Skin epidermis (tissue), 12 donors: ENCODE measurements at regions not wholly inside any gene's neighbourhood (a gene's known extent, or its start where the extent isn't known, plus 50 kb on each side); places are given as distances from the start of the nearest gene placed in this dataset.

Source experiments
- H3K27ac ChIP-seq, 21 experiments: fragments of 200-600 bp; sonication (generic) in 11 of 21; one replicate each; pipeline ENCODE4 v1.5.0; 2020; ENCODE audit warnings: mild to moderate bottlenecking in 3 of 21, inconsistent platforms in 2 of 21, moderate library complexity in 2 of 21
- H3K4me3 ChIP-seq, 7 experiments: fragments of 200-600 bp; sonication (generic) in 2 of 7; one replicate each; pipeline ENCODE4 v1.5.0; 2020; ENCODE audit warnings: inconsistent platforms in 2 of 7, mild to moderate bottlenecking in 2 of 7, moderate library complexity in 1 of 7

DNA sequence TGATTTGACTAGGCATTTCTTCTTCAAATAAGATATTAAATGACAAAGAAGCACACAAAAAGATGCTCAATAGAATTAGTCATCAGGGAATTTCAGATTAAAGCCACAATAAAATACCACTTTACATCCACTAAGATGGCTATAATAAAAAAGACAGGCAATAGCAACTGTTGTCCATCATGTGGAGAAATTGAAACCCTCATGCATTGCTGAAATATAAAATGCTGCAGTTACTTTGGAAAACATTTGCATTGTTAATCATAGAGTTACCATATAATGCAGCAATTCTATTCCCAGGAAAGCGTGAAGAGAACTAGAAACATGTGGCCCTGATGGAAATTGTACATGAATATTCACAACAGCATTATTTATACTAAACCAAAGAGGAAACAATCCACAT, 605.5 kb upstream of the SLITRK1 start:
- Histone ChIP-seq H3K4me3 (no peak overlapping the region), H3K27ac (no peak overlapping the region)

DNA sequence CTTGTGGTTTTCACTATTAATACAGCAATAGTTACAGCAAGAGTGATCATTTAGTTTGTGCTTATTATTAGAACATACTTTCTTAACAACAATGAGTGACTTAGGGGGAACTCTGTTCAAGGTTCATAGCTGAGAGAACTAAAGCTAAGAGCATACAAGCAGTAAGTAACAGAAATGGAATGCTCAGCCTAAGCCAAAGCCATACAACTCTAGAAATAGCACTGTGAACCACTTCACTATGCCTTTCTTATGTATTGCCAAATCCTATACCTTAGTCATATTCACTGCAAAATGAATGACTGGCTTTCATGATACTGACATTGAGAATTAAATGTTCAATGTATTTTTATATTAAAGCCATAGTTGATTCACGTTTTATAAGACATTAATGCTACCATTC, 599.7 kb upstream of the SLITRK1 start:
- no peak overlapping the region for H3K4me3 ChIP-seq

DNA sequence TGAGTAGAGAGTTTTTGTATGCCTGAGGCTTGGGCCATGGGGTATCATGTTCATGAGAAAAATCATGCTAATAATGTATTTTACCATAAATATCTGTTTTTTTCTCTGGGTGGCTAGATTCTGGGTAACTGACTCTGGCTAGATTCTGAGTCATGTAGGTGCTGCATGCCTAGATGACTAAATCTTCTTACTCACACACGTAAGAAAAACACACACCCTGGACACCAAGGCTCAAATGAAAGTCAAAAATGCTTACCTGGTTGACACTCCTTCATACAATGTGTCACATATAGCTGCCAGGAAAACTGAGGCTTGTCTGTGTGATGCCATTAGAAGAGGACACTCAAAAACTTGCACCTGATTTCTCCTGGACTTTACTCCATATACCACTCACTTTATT, 597.4 kb upstream of the SLITRK1 start:
- Histone ChIP-seq H3K27ac (no peak overlapping the region), H3K4me3 (no peak overlapping the region)

More for the DNA sequence above, 599.7 kb upstream of the SLITRK1 start:
- no peak overlapping the region for H3K27ac ChIP-seq

DNA sequence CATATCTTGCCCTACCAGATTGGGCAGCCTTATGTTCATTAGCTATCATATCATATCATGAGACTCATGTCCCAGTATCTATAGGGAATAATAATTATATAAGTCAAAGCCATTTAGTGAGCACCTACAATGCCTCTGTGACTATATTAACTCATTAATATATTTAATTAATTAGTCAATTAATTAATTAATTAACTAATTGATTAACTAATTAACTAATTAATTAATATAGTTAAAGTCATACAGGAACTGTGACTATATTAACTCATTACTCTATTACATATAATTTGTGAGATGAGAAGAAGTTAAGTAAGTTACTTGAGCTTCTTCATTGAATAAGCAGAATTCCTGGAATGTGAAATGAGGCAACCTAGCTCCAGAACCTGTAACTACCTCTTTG, 588.3 kb upstream of the SLITRK1 start:
- H3K27ac ChIP-seq, result no peak overlapping the region
- no peak overlapping the region for H3K4me3 ChIP-seq

DNA sequence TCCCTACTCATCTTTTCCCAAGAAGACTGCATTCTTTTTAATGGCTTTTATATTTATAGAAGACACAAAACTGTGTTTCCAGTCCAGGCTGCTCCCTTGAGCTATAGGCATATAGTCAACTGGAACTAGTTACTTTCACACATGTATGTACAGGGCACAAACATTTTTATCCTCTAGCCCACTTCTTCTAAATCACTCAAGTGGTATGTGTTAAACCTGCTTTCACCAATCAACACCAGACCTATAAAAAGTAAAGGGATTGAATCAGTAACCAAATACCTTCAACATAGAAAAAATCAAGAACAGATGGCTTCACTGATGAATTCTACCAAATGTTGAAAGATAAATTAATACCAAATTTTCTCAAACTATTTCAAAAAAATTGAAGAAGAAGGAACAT, 584.2 kb upstream of the SLITRK1 start:
- H3K4me3 ChIP-seq, result no peak overlapping the region
- no peak overlapping the region for H3K27ac ChIP-seq

DNA sequence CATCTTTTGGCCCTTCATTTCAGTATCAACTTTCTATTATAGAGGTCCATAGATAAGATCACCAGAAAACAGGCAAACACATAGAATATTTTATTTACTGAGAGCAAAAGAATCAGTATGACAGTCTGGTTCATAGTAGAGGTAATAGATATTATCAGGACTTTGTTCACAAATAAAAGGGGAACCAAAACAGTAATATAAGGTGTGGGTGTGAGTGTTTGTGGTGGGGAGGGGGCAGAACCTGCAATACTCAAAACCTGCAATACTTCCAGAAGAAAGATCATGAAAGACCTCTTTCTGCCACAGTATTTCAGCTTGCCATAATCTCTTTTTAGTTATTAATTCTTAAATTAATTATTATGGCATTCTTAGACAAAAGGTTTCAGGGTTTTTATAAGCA, 578.7 kb upstream of the SLITRK1 start:
- H3K27ac ChIP-seq, result no peak overlapping the region
- H3K4me3 ChIP-seq, result no peak overlapping the region

DNA sequence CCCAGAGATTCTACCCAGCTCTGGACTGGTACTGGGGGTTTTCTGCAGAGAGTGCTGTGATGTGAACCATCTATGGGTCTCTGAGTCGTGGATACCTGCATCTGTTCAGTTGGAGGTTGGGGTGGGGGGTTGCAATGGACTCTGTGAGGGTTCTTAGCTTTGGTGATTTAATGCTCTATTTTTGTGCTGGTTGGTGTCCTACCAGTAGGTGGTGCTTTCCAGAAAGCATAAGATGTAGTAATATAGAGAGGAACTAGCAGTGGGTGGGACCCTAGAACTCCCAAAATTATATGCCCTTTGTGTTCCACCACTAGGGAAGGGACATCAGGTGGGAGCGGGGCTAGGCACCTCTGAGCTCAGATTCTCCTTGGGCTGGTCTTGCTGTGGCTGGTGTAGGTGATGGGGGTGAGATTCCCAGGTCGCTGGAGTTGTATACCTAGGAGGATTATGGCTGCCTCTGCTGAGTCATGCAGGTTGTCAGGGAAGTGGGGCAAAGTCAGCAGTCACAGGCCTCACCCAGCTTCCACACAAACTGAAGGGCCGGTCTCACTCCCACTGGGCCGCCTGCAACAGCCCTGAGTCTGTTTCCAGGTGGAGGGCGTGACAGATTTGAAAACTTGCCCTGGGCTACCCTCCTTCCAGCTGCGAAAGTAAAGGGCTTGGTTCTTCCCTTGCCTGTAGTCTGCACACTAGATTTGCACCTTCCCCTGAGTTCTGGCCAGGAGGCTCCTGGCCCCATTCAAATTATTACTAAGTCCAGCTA, 573.0 kb upstream of the SLITRK1 start:
- Histone ChIP-seq H3K27ac (no peak overlapping the region), H3K4me3 (no peak overlapping the region)

DNA sequence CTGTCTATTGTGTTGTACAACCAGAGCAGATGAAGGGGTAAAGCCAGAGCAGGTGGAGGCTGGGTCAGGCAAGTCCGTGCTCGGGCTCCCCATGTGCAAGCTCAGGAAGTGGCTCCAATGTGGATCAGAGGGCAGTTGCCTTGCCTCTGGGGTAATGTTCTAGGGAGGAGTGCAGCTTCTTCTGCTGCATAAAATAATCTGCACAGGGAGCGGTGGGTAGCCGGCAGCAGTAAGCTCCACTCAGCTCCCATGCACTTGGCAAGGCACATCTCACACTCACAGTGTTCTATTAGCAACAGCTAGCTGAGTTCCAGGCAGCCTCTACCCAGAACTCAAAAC, 565.3 kb upstream of the SLITRK1 start:
- Histone ChIP-seq H3K4me3 (no peak overlapping the region), H3K27ac (no peak overlapping the region)

DNA sequence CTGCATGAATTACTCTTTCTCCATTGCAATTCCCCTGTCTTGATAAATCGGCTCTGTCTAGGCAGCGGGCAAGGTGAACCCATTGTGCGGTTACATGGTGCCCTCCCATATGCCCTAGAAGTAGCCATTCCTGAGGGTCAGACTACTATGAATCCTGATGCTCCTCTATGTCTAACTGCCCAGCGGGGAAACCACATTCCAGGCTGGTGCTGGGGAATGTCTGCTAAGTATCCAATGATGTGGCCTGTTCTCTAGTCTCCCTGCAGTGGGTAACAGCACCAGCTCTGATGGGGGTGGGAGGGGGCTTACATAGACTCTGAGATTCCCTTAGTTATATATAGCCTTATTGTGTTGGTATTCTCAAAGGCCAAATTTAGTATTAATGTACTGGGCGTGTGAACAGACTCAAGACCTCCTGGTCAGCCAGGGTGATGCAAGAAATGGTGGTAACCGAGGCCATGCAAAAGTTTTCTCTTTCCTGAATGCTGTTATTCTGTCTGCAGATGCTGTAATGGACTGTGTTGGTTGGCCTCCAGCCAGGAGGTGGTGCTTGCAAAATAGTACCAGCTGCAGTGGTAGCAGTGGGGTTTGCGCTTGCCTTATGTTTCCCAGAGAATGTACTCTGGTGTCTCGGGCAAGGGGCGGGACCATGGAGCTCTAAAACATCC, 564.8 kb upstream of the SLITRK1 start:
- H3K4me3 ChIP-seq, result no peak overlapping the region
- H3K27ac ChIP-seq, result no peak overlapping the region

DNA sequence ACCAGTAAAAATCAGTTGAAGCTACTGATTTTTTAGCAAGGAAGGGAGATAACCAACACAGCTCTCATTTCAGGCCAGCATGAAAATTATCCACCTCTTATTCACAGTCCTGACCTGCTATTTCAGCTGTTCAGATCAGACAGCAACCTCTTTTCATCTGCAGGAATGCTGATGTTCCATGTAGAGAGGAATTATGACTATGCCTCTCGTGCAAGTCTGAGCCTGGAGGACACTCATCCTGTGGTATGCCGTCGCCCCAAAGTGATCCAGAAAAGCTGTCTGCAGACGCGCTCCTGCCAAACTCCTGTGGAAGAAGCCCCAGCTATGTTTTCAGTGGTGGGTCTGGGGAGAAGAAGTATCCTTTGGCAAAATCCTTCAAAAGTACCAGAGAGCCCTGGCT, 563.5 kb upstream of the SLITRK1 start:
- no peak overlapping the region for H3K27ac ChIP-seq
- no peak overlapping the region for H3K4me3 ChIP-seq

DNA sequence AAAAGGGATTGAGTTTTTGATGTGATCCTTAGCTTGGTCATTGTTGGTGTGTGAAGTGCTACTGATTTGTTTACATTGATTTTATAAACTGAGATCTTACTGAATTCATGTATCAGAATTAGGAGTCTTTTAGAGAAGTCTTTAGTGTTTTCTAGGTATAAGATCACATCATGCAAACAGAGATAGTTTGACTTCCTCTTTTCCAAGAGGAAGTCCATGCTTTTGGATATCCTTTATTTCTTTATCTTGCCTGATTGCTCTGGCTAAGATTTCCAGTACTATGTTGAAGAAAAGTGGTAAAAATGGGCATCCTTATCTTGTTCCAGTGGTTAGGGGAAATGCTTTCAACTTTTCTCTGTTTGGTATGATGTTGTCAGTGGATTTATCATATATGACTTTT, 561.2 kb upstream of the SLITRK1 start:
- no peak overlapping the region for H3K4me3 ChIP-seq

DNA sequence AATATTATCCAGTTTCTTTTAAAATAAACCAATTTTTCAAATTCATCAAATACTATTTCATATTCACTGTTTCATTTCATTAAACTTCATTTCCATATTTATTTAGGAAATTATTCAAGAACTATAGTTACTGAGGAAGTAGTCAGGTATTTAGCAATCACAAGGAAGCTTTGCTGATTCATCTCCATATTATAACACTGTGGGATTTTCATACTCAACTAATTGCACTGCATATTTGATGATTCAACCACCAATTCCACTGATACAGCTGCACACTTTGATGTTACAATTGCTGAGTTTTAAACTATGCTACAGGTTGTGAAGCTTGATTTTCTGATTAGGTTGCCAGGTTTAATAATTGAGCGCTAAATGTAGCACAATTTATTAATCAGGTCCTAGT, 556.8 kb upstream of the SLITRK1 start:
- no peak overlapping the region for H3K27ac ChIP-seq
- H3K4me3 ChIP-seq, result no peak overlapping the region

More for the DNA sequence above, 561.2 kb upstream of the SLITRK1 start:
- H3K27ac ChIP-seq, result no peak overlapping the region

DNA sequence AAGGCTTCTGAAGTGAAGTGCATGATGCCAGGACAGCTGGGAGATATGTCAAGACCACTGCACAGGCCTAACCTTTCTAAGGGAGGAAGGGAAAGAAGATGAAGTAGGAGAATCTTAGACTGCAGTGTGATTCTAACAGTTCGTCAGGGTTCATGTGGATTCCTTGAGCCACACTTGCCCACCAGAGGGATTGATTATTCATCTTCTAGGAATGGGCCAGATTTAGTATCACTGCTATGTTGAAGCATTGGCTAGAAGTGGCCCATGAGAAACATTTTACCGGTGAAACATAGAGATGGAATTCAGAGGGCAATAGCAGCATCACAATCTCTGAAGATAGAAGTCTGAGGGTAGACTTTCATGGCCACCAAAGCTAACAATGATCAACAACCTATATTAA, 550.8 kb upstream of the SLITRK1 start:
- no peak overlapping the region for H3K4me3 ChIP-seq
- no peak overlapping the region for H3K27ac ChIP-seq

DNA sequence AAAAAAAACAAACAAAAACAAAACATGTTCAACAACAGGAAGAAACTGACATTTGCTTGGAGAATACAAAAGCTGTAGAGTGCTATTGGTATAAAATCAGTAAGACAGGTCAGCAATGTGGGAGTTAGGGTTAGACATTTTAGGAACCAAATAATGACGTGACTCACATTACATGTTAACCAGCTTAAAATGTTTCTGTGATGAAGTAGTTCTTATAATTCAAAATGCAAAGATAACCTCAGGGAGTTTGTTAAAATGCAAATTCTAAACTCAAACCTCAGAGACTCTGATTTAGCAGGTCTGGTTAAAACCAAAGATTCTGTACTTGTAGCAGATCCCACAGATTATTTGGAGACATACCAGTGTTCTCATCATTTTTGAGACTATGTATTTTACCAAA, 549.4 kb upstream of the SLITRK1 start:
- H3K4me3 ChIP-seq, result no peak overlapping the region
- no peak overlapping the region for H3K27ac ChIP-seq

DNA sequence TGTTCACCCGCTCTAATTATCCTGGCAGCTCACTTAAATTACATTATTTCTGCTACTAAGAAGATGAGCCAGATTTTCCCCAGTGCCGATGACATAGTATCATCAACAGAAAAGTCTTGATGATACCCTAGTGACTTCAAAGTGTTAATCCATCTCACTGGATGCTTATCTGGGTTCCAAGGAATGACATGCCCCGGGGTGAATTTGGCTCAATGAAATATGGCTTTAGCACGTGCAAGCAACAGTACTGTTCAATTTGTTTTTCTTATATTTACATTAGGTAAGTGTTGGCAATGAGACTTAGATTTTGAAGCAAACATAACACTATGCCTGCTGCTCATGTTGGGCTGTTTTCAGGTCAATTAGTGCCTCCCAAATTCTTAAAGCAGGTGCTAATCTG, 548.2 kb upstream of the SLITRK1 start:
- Histone ChIP-seq H3K27ac (no peak overlapping the region), H3K4me3 (no peak overlapping the region)

DNA sequence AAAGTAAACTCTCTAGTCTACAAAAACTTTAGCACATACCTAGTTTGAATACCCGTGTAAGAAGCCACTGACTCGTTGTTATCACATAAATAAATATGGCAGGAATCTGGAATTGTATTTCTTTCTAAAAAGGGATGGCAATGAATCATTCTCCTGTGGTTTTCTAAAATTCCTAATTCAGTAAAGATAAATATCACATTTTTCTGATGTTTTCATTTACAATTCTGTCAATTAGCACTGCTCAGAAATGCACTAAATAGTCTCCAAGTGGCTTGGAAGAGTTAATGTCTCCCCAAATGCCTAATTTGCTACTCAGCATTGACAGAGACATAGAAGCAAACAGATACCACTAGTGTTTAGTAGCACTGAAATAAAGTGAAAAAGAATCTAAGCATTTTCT, 547.7 kb upstream of the SLITRK1 start:
- no peak overlapping the region for H3K27ac ChIP-seq
- H3K4me3 ChIP-seq, result no peak overlapping the region

DNA sequence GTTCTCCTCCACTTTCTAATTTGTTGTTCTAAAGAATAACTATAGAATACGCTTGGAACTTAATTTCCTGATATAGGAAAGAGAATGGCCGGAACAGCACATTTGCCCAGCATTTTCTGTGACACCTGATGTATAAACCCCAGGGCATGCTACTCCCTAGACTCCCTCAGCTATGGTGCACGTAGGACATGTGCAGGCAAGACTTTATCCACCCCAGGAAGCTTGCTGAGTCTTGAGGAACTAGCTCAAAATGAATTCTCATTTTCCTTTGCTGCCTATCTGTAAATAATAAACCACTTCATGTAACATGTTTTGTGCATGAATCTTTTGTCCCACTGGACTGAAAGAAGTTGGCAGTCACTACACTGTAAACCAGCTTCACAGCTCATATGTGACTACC, 535.8 kb upstream of the SLITRK1 start:
- Histone ChIP-seq H3K4me3 (no peak overlapping the region), H3K27ac (no peak overlapping the region)

DNA sequence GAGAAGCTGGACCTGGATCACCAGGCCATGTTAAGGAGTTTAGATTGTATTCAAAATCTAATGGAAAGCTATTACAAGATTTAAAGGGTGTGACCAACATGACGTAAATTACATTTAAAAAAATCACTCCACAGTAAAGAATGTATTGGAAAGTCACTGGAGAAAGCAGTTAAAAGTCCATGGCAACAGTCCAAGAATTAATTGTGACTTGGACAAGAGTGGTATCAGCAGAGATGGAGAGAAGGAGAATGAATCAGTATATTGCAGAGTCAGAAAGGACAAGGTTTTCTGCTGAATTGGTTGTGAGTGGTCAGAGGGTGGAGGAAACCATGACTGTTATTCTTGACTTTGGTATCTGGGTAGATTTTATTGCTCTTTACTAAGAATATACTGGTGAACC, 535.1 kb upstream of the SLITRK1 start:
- no peak overlapping the region for H3K27ac ChIP-seq
- H3K4me3 ChIP-seq, result no peak overlapping the region

DNA sequence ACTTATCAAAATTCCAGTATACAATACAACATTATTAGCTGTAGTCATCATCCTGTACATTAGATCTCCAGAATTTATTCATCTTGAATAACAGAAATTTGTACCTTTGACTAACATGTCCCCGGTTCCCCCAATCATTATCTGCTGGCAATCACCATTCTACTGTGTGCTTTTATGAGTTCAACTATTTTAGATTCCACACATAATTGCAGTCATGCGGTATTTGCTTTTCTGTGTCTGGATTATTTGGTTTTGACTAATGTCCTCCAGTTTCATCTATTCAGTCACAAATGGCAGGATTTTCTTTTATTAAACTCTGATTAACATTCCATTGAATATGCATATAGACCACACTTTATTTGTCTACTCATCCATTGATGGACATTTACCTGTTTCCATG, 530.7 kb upstream of the SLITRK1 start:
- no peak overlapping the region for H3K27ac ChIP-seq

DNA sequence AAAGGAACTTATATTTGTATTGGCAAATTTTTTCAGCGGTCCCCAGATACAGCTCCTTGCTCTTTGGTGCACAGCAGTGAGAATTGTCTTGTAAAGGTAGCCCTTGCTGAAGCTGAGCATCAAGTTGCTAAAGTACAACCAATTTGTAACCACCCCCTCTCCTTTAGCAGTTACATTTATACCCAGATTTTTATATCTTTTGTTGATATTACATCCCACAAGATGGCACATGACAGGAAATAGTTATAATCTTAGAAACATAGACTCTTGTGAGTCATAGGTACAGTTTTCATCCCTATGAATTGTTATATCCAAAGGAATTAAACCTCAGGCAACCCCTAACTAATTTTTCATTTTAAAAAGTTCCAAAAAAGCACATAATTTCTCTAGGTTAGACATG, 523.0 kb upstream of the SLITRK1 start:
- Histone ChIP-seq H3K27ac (no peak overlapping the region), H3K4me3 (no peak overlapping the region)

More for the DNA sequence above, 530.7 kb upstream of the SLITRK1 start:
- H3K4me3 ChIP-seq, result no peak overlapping the region

DNA sequence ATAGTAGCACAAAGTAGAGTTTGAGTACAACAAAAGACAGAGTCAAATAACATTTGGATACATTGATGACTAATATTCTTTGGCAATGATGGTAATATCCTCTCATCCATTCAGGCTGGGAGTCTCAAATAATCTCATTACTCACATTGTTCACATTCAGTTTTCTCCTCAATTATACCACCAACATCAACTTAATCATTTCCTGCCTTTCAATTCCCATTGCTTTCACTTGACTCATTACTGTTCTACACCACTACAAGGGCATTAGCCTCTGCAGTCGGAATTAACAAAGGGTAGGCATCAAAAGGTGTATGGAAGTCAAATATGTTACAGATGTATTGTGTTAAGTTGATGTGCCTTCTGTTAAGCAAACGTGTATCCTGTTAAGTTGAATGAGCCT, 518.4 kb upstream of the SLITRK1 start:
- H3K4me3 ChIP-seq, result no peak overlapping the region
- H3K27ac ChIP-seq, result no peak overlapping the region
